ENCODE measurements at regions not wholly inside any gene's neighbourhood (a gene's known extent, or its start where the extent isn't known, plus 50 kb on each side); places are given as distances from the start of the nearest gene placed in this dataset.

- DNase-seq = no peak
Measured at GRCh38 chr5:93884254-93884653, 142.9 kb upstream of the POU5F2 start.

GRCh38 chr5:93883459-93883858 is 142.1 kb upstream of the POU5F2 start:
- DNase-seq = no peak

- no peak for DNase-seq
Measured at GRCh38 chr5:93875693-93876092, 134.3 kb upstream of the POU5F2 start.

- DNase-seq = no peak
Measured at GRCh38 chr5:93874491-93874890, 133.1 kb upstream of the POU5F2 start.

- DNase-seq = no peak
Measured at GRCh38 chr5:93874080-93874479, 132.7 kb upstream of the POU5F2 start.

GRCh38 chr5:93873211-93873736 is 131.9 kb upstream of the POU5F2 start:
- DNase-seq = no peak

- DNase-seq = no peak
Measured at GRCh38 chr5:93870649-93871048, 129.2 kb upstream of the POU5F2 start.

GRCh38 chr5:93868851-93869250 is 127.5 kb upstream of the POU5F2 start:
- no peak for DNase-seq

GRCh38 chr5:93850311-93850710 is 108.9 kb upstream of the POU5F2 start:
- no peak for DNase-seq

GRCh38 chr5:93845376-93845775 is 104.0 kb upstream of the POU5F2 start:
- no peak for DNase-seq

- DNase-seq = no peak
Measured at GRCh38 chr5:93831449-93831848, 90.0 kb upstream of the POU5F2 start.

- no peak for DNase-seq
Measured at GRCh38 chr5:93830893-93831292, 89.5 kb upstream of the POU5F2 start.

GRCh38 chr5:93829346-93829745 is 87.9 kb upstream of the POU5F2 start:
- no peak for DNase-seq

- no peak for DNase-seq
Measured at GRCh38 chr5:93821891-93822415, 80.6 kb upstream of the POU5F2 start.

GRCh38 chr5:93819668-93820067 is 78.3 kb upstream of the POU5F2 start:
- DNase-seq = no peak

GRCh38 chr5:93810780-93811179 is 69.4 kb upstream of the POU5F2 start:
- no peak for DNase-seq

GRCh38 chr5:93809430-93809829 is 68.0 kb upstream of the POU5F2 start:
- no peak for DNase-seq

- DNase-seq = no peak
Measured at GRCh38 chr5:93807846-93808245, 66.4 kb upstream of the POU5F2 start.

- DNase-seq = no peak
Measured at GRCh38 chr5:93805616-93806379, 64.4 kb upstream of the POU5F2 start.

- peak; percentile 38 to 58 for DNase-seq
Measured at GRCh38 chr5:93800988-93801811, 59.8 kb upstream of the POU5F2 start.

- no peak for DNase-seq
Measured at GRCh38 chr5:93794954-93795353, 53.6 kb upstream of the POU5F2 start.

GRCh38 chr5:93793159-93793781 is 51.9 kb upstream of the POU5F2 start:
- DNase-seq = no peak
